ENCODE measurements at regions not wholly inside any gene's neighbourhood (a gene's known extent, or its start where the extent isn't known, plus 50 kb on each side); places are given as distances from the start of the nearest gene placed in this dataset.

DNA sequence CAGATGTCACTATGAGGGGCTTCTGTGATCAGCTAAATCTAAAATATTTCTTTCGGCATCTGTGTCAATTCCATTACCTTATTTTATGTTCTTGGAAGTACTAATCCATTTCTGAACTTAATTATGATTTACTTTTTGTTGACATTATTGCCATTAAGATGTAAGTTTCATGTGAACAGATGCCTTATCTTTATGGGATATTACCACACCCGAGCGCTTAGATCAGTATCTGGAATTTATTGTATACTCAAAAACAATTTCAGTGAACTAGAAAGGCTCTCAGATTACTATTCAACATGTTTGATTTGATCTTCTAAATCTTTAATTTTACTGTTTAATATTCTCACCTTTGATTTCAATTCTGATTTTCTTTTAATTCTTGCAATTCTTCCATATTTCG lies 567.7 kb upstream of the TLE4 start:
- H3K27ac Mint-ChIP-seq = no peak overlapping the region
- DNase-seq = no peak
- no peaks in the 10 kb centered on the region for H3K36me3 Mint-ChIP-seq
- intact Hi-C loops (cut with micrococcal nuclease) = no loop called here
- no peaks in the 10 kb centered on the region for H3K36me3 ChIP-seq (replicated peaks in 1 of 2; ENCODE audit: control insufficient read depth in 1 of 2, insufficient read depth in 2 of 2, low read length in 2 of 2)
- no peak overlapping the region for H2AFZ ChIP-seq (ENCODE audit: insufficient read depth, low read depth, low read length, poor library complexity, severe bottlenecking)
- H3K9me3 ChIP-seq (replicated peaks in 1 of 2; ENCODE audit: control insufficient read depth in 1 of 2, insufficient read depth in 1 of 2, low read length in 2 of 2) = no peaks in the 10 kb centered on the region
- no peaks in the 10 kb centered on the region for H3K4me1 ChIP-seq (ENCODE audit: control insufficient read depth in 1 of 2, insufficient read depth in 2 of 2, low read length in 2 of 2)
- H3K9me3 Mint-ChIP-seq = peaks cover 0 to 9% (median 2%) of the 10 kb centered on the region in 7 donors
- no peaks in the 10 kb centered on the region for H3K27me3 Mint-ChIP-seq (ENCODE audit: low read depth in 3 of 3)
- WGBS (ENCODE audit: insufficient coverage) = no CpG with 5 or more reads among the region's 4 CpGs
- H3K4me1 Mint-ChIP-seq = peaks cover 5% of the 10 kb centered on the region
- no peak overlapping the region for H3K4me3 Mint-ChIP-seq
- no peak for TF ChIP-seq CTCF (IDR thresholded peaks at IDR 0.05)
- H3K9ac ChIP-seq (ENCODE audit: insufficient read depth, low read length, poor library complexity, severe bottlenecking) = no peak overlapping the region
- no peaks in the 10 kb centered on the region for H4K20me1 ChIP-seq (ENCODE audit: insufficient read depth, low read length)
- no peak overlapping the region for H3K27ac ChIP-seq (ENCODE audit: low read depth in 1 of 2, low read length in 2 of 2)
- H3K4me2 ChIP-seq (replicated peaks; ENCODE audit: extremely low read depth, low read length, poor library complexity, severe bottlenecking) = no peak overlapping the region
- no peaks in the 10 kb centered on the region for H3K79me2 ChIP-seq (ENCODE audit: insufficient read depth, low read length)
- no peaks in the 10 kb centered on the region for H3K27me3 ChIP-seq (ENCODE audit: control insufficient read depth in 2 of 2, insufficient read depth in 2 of 2, low read length in 2 of 2)
- H3K4me3 ChIP-seq (replicated peaks in 1 of 3; ENCODE audit: low read depth in 2 of 3, low read length in 3 of 3) = no peak overlapping the region

DNA sequence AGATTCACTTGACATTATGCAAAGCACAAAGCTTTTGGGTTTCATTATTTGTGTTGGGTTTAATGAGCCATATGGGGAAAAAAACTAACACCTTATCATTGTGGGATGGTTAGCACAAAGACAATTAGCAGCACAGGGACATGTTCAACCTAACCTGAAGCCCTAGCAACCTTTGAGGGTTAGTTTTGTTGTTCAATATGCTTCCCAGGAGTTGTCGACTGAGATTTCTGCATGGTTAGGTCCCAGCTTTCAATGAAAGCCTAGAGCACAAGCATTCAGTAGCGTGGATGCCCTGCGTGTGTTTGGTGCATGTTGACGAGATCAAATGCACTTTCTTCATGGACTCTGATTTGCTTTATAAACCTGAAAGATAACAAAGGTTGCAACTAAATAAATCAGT lies 565.2 kb upstream of the TLE4 start:
- Histone ChIP-seq H4K20me1 (ENCODE audit: insufficient read depth, low read length) (no peaks in the 10 kb centered on the region), H3K27me3 (ENCODE audit: control insufficient read depth in 2 of 2, insufficient read depth in 2 of 2, low read length in 2 of 2) (no peaks in the 10 kb centered on the region), H3K4me3 (replicated peaks in 1 of 3; ENCODE audit: low read depth in 2 of 3, low read length in 3 of 3) (no peak overlapping the region), H3K4me1 (ENCODE audit: control insufficient read depth in 1 of 2, insufficient read depth in 2 of 2, low read length in 2 of 2) (no peaks in the 10 kb centered on the region), H3K9me3 (replicated peaks in 1 of 2; ENCODE audit: control insufficient read depth in 1 of 2, insufficient read depth in 1 of 2, low read length in 2 of 2) (peaks cover 0 to 3% of the 10 kb centered on the region in 2 donors), H3K36me3 (replicated peaks in 1 of 2; ENCODE audit: control insufficient read depth in 1 of 2, insufficient read depth in 2 of 2, low read length in 2 of 2) (no peaks in the 10 kb centered on the region), H3K4me2 (replicated peaks; ENCODE audit: extremely low read depth, low read length, poor library complexity, severe bottlenecking) (no peak overlapping the region), H2AFZ (ENCODE audit: insufficient read depth, low read depth, low read length, poor library complexity, severe bottlenecking) (no peak overlapping the region), H3K9ac (ENCODE audit: insufficient read depth, low read length, poor library complexity, severe bottlenecking) (no peak overlapping the region), H3K27ac (ENCODE audit: low read depth in 1 of 2, low read length in 2 of 2) (no peak overlapping the region), H3K79me2 (ENCODE audit: insufficient read depth, low read length) (no peaks in the 10 kb centered on the region)
- H3K27me3 Mint-ChIP-seq (ENCODE audit: low read depth in 3 of 3) = no peaks in the 10 kb centered on the region
- no peak for TF ChIP-seq CTCF (IDR thresholded peaks at IDR 0.05)
- WGBS (ENCODE audit: insufficient coverage) = 90% methylated on average over 3 of the region's 4 CpGs
- intact Hi-C loops (cut with micrococcal nuclease) = no loop called here
- no peak overlapping the region for H3K27ac Mint-ChIP-seq
- peaks cover 5% of the 10 kb centered on the region for H3K4me1 Mint-ChIP-seq
- H3K36me3 Mint-ChIP-seq = no peaks in the 10 kb centered on the region
- no peak for DNase-seq
- H3K4me3 Mint-ChIP-seq = no peak overlapping the region
- H3K9me3 Mint-ChIP-seq = peaks cover 0 to 7% (median 4%) of the 10 kb centered on the region in 7 donors

All from CD14-positive monocyte (primary cell).